Body of pancreas (tissue), 4 donors: ENCODE measurements at regions not wholly inside any gene's neighbourhood (a gene's known extent, or its start where the extent isn't known, plus 50 kb on each side); places are given as distances from the start of the nearest gene placed in this dataset.

Source experiments
- ATAC-seq: fragments of 150-250 bp; one replicate; pipeline ENCODE4 v1.9.1; 2016
- DNase-seq, 4 donors: peaks; one replicate each; pipeline ENCODE4 v3.0.0-alpha.2; 2019
- H3K27ac ChIP-seq, 4 donors: fragments of 200-600 bp; sonication (generic); 1 replicate in 3 of 4; 2 replicates in 1 of 4; pipeline versions ENCODE4 v1.5.1 to v1.6.1; 2016 to 2019; ENCODE audit warnings: mild to moderate bottlenecking in 1 of 4, mixed read lengths in 1 of 4, moderate library complexity in 1 of 4
- H3K27me3 ChIP-seq, 2 donors: fragments of 200-600 bp; sonication (generic); one replicate each; pipeline ENCODE4 v1.6.0; 2016; ENCODE audit warnings: mild to moderate bottlenecking in 1 of 2
- H3K36me3 ChIP-seq, 2 donors: fragments of 200-600 bp; sonication (generic); replicated peaks in 1 of 2; 2 replicates each; pipeline ENCODE4 v1.5.1; 2016; ENCODE audit warnings: low read depth in 2 of 2; ENCODE audit not compliant: insufficient read depth in 1 of 2
- H3K4me1 ChIP-seq: fragments of 200-600 bp; sonication (generic); one replicate; pipeline ENCODE4 v1.6.0; 2016
- H3K4me3 ChIP-seq, 2 donors: fragments of 200-600 bp; sonication (generic); 1 replicate in 1 of 2; 2 replicates in 1 of 2; pipeline ENCODE4 v1.5.1; 2016 to 2019
- H3K9me3 ChIP-seq, 3 donors: fragments of 200-600 bp; sonication (generic); 1 replicate in 2 of 3; 2 replicates in 1 of 3; pipeline ENCODE4 v1.5.1; 2016
- CTCF ChIP-seq, 7 experiments: fragments of 450-650 bp in 4 of 7; fragments of 200-600 bp in 3 of 7; sonication (generic) in 3 of 7; IDR thresholded peaks; one replicate each; pipeline ENCODE4 v1.5.1; 2016 to 2019; ENCODE audit warnings: antibody characterized with exemption in 7 of 7
- POLR2A ChIP-seq, 3 donors: fragments of 450-650 bp; IDR thresholded peaks; one replicate each; pipeline ENCODE4 v1.6.1; 2016; ENCODE audit warnings: antibody characterized with exemption in 3 of 3, mild to moderate bottlenecking in 2 of 3
- WGBS, 2 donors: methylation state at CpG; one replicate each; pipeline ENCODE4 v1.1.5; 2017; 5-methylcytosine and 5-hydroxymethylcytosine counted together
- intact Hi-C: fragments of 100-400 bp; cut with DNase I; formaldehyde crosslinking; loops from one replicate; pipeline ENCODE4 v1.15.1; 2023

GRCh38 chr14:104315625-104316024, 177.2 kb downstream of the KIF26A start:
- TF ChIP-seq CTCF (IDR thresholded peaks at IDR 0.05) (no peak), POLR2A (IDR thresholded peaks at IDR 0.05) (no peak)
- no peak overlapping the region for H3K4me3 ChIP-seq
- no peaks in the 10 kb centered on the region for H3K4me1 ChIP-seq
- H3K27ac ChIP-seq = no peak overlapping the region
- no peaks in the 10 kb centered on the region for H3K9me3 ChIP-seq
- intact Hi-C loops = no loop called here
- H3K27me3 ChIP-seq = peaks cover 0 to under 1% of the 10 kb centered on the region in 2 donors
- no peak for ATAC-seq
- peak in 1 of 4 donors; percentile 2 for DNase-seq
- no peaks in the 10 kb centered on the region for H3K36me3 ChIP-seq
- 96% methylated on average over 2 of the region's 2 CpGs; no CpG with 5 or more reads in 1 of the 2 donors for WGBS, 2 donors

- Histone ChIP-seq H3K36me3 (no peaks in the 10 kb centered on the region), H3K27ac (no peak overlapping the region), H3K27me3 (peaks cover 0 to 4% of the 10 kb centered on the region in 2 donors), H3K4me1 (no peaks in the 10 kb centered on the region), H3K9me3 (no peaks in the 10 kb centered on the region), H3K4me3 (no peak overlapping the region)
- no peak for ATAC-seq
- peak in 3 of 4 donors; percentile 1 to 4 (median 2) for DNase-seq
- TF ChIP-seq POLR2A (IDR thresholded peaks at IDR 0.05) = no peak
- 86 to 94% methylated on average over 3 to 19 of the region's 20 CpGs for WGBS, 2 donors
- intact Hi-C loops = no loop called here
Measured at GRCh38 chr14:104316121-104316722, 177.8 kb downstream of the KIF26A start.

DNA sequence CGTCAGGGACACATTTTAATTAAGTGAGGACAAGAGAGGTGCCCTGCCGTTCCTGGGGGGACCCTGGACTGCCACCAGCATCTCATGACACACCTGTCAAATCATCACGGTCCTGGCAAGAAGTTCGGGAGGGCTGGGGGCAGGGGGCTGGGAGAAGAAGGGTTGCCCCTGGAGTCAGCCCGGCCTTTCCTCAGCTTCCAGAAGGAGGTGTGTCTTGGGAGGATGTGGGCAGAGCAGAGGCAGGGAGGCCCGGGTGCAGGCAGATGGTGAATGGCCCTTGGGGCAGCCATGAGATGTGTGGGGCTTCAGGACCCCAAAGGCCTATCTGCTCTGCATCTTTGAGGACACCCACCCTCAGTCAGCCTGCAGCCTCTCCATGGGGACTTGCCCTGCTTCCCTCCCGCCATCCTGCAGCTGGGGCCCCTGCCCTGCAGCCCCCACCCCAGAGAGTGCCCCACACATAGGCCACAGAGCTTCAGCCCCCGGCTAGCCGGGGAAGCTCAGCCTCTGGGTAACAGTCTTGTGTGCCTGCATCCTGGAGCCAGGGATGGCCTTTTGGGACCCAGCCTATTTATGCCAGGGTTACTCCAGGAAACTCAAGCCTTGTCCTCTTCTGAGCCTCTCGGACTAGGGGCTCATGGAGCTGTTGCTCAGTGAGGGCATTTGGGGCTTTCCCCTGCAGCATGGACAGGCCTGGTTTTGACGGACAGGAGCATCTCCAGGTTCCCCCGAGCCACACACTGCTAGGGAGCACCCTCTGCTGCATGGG, 178.5 kb downstream of the KIF26A start:
- ATAC-seq (no peak), DNase-seq (peak in 3 of 4 donors; percentile 4 to 6 (median 6))
- no peak overlapping the region for H3K27ac ChIP-seq
- peaks cover 0 to 4% of the 10 kb centered on the region in 2 donors for H3K27me3 ChIP-seq
- TF ChIP-seq CTCF (IDR thresholded peaks at IDR 0.05) = no peak
- no peak for TF ChIP-seq POLR2A (IDR thresholded peaks at IDR 0.05)
- WGBS, 2 donors = 61 to 81% methylated on average over 5 to 12 of the region's 12 CpGs
- intact Hi-C loops = no loop called here
- H3K4me3 ChIP-seq = no peak overlapping the region
- H3K9me3 ChIP-seq = no peaks in the 10 kb centered on the region
- H3K36me3 ChIP-seq = no peaks in the 10 kb centered on the region
- H3K4me1 ChIP-seq = no peaks in the 10 kb centered on the region

DNA sequence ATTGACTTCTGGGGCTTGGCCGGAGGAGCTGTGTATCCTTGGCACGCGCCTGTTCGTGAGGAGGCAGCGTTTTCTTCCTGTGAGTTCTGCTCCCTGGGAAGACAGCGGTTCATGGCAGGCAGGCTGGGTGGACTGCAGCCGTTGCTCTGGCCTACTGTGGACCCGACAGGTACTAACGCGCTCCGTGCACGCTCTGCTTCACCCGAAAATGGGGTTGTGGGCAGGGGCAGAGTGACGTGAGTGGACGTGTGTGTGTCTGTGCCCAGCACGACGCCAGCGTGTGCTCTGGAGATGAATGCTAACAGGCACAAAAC, 179.1 kb downstream of the KIF26A start:
- TF ChIP-seq POLR2A (IDR thresholded peaks at IDR 0.05) (no peak), CTCF (IDR thresholded peaks at IDR 0.05) (no peak)
- no peak for ATAC-seq

DNA sequence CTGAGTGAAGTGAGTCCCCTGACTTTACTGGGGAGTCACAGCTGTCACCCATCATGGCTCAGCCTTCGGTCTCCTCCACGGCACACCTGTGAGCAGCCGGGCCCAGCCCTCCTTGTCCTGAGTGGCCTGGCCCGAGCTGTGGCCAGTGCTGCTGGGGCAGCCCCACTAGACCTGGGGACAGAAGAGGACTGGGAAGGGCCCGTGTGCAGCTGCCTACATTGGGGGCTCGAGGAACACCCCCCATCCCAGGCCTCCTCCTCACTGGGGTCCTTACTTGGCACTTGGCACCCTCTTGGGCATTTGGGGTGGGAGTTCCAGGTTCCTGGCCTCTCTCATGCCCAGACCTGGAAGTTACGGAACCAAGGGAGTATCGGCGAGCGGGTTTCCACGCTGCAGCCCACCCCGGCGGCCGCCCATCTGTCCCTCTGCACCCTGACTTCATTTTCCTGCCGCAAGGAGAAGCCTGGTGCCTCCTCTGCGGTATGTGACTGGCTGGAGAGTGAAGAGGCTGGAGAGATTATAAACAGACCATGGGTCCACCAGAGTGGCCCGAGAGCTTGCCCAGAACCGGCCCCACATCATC, 179.7 kb downstream of the KIF26A start:
- Histone ChIP-seq H3K27ac (no peak overlapping the region), H3K27me3 (peaks cover 0 to 4% of the 10 kb centered on the region in 2 donors), H3K4me1 (no peaks in the 10 kb centered on the region), H3K4me3 (no peak overlapping the region), H3K9me3 (no peaks in the 10 kb centered on the region), H3K36me3 (no peaks in the 10 kb centered on the region)
- DNase-seq (peak in 3 of 4 donors; percentile 2 to 4 (median 3)), ATAC-seq (no peak)
- WGBS, 2 donors = 69 to 80% methylated on average over 8 to 18 of the region's 18 CpGs
- no peak for TF ChIP-seq CTCF (IDR thresholded peaks at IDR 0.05)
- TF ChIP-seq POLR2A (IDR thresholded peaks at IDR 0.05) = no peak
- intact Hi-C loops = no loop called here

More for the DNA sequence above, 179.1 kb downstream of the KIF26A start:
- 71 to 81% methylated on average over 15 to 18 of the region's 18 CpGs for WGBS, 2 donors
- Histone ChIP-seq H3K36me3 (no peaks in the 10 kb centered on the region), H3K4me3 (no peak overlapping the region), H3K27me3 (peaks cover 0 to 4% of the 10 kb centered on the region in 2 donors), H3K27ac (no peak overlapping the region), H3K4me1 (no peaks in the 10 kb centered on the region), H3K9me3 (no peaks in the 10 kb centered on the region)
- DNase-seq = peak in 2 of 4 donors; percentile 1 to 2
- intact Hi-C loops = no loop called here
